ENCODE measurements at regions not wholly inside any gene's neighbourhood (a gene's known extent, or its start where the extent isn't known, plus 50 kb on each side); places are given as distances from the start of the nearest gene placed in this dataset.
A peak's percentile ranks its signal among the peaks of the same experiment; 100 is the strongest.

DNA sequence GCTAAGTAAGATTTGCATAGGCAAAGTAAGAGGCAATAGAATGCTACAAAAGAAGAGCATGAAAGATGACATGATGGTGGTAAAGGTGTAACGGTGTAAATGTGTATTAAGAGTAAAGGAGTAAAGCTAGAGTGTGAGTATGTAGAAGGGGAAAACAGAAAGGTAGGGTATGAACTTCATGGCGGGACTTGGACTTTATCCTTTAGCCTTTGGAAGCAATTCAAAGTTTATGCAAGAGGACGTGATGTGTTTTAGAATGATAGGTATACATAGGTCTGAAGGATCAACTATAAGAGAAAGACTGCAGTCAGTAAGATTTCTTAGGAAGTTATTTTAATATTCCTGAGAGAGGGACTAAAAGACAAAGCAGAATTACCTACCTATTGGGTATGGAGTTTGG is 358.0 kb upstream of the FAT3 start:
- no peak for DNase-seq (ENCODE audit: low read depth)

- DNase-seq (ENCODE audit: low read depth): no peak
Observed at GRCh38 chr11:91860661-91861060, 364.0 kb upstream of the FAT3 start.

DNA sequence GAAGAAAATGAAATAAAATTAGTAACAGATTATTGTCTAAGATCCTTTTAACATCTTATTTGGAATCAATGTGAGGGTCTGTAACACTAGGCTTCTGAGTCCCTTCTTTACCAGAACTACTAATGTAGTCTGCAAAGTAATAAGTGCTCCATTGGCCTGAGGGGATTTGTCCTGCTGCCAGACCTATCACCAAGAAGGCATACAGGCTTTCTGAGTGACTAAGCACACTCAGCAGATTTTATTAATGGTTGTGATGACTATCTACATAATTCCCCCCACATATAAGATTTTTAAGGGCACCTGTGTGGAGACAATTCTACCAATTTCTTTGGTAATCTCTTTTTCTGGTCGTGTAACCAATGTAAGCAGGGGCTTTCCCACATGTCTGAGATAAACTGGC is 365.0 kb upstream of the FAT3 start:
- no peak for DNase-seq (ENCODE audit: low read depth)

GRCh38 chr11:91857179-91857578 is 367.4 kb upstream of the FAT3 start:
- no peak for DNase-seq (ENCODE audit: low read depth)

DNA sequence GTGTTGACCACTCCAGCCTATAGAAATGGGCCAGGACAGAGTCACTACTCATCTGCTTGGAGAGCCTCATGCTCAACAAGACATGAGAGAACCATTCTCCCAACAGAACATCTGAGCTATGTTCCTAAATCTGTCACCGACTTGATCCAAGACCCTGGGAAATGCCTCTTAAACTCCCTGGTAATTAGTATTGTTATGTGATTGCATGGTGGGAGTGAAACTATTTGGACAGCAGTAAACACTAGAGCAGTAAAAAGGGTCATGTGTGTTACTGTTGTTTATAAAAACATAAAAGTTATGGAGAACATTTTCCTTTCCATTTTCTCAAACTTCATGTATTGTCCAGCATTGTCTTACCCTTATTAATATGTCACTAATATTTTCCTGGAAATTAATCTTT is 369.8 kb upstream of the FAT3 start:
- no peak for DNase-seq (ENCODE audit: low read depth)

DNA sequence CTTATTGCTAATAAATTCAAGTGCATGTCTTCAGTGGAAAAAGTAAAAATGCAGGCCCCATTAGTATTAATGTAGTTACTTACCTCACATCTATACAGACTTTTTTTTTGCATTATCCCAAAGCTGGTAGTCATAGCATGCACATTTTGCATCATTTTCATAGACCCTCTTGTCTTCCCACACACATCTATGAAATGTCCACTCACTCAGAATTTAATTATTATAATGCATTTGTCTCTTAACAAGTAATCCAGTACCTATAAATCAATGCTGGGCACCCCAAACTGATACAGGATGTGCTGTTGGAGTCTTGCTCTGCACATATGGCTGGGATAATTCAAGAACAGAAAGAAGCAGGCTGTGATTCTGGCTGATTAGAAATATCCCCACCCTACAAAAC is 370.4 kb upstream of the FAT3 start:
- no peak for DNase-seq (ENCODE audit: low read depth)

DNA sequence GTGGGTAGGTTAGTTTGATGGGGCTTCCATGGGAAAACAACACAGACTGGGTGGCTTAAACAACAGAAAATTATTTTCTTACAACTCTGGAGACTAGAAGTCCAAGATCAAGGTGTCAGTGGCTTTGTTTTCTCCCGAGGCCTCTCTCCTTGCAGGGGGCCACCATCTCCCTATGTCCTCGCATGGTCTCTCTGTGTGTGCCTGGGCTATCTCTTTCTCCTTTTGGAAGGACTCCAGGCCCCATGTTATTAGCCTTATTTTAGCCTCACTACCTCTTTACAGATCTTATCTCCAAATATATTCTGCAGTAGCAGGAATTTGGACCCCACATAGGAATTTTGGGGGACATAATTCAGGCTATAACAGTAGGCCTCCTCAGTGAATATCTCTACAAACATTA is 372.7 kb upstream of the FAT3 start:
- no peak for DNase-seq (ENCODE audit: low read depth)

- DNase-seq (ENCODE audit: low read depth): peak; percentile 29
Observed at GRCh38 chr11:91850533-91851275, 373.9 kb upstream of the FAT3 start.

DNA sequence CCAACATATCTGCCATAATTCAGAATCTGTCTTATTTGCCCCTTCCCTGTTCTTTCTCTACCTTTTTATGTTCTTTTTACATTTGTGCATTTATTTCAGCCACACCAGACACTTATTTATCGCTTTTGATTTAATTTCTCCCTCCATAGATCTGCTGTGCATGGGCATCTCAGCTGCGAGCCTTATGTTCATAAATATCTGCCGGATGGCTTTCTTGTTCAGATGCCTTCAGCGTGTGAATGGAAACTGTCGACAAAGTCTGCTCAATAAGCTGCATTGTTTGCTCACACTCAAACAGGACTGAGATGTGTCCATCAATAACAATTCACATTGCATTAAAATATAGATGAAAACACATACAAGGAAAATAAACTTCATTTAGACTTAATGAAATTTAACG is 374.6 kb upstream of the FAT3 start:
- no peak for DNase-seq (ENCODE audit: low read depth)

- DNase-seq (ENCODE audit: low read depth): no peak
Observed at GRCh38 chr11:91846649-91847048, 378.0 kb upstream of the FAT3 start.

DNA sequence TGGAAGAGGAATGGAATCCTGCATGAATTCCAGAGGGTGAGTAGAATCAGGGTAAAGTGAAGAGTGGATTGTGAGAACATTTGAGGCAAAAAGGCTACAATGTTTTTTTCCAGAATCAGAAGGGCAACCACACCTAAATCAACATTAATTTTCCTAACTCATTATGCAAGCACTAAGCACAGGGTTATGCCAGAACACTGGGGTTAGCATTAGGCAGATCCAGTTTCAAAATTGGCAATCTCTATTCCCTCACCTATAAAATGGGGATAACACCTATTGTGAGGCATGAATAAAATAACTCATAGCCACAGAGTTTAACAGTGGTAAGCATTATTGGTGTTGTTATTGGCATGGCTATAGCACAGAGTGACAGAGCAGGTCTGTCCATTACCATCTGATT is 378.6 kb upstream of the FAT3 start:
- DNase-seq (ENCODE audit: low read depth): no peak

- DNase-seq (ENCODE audit: low read depth): no peak
Observed at GRCh38 chr11:91840640-91841240, 383.9 kb upstream of the FAT3 start.

DNA sequence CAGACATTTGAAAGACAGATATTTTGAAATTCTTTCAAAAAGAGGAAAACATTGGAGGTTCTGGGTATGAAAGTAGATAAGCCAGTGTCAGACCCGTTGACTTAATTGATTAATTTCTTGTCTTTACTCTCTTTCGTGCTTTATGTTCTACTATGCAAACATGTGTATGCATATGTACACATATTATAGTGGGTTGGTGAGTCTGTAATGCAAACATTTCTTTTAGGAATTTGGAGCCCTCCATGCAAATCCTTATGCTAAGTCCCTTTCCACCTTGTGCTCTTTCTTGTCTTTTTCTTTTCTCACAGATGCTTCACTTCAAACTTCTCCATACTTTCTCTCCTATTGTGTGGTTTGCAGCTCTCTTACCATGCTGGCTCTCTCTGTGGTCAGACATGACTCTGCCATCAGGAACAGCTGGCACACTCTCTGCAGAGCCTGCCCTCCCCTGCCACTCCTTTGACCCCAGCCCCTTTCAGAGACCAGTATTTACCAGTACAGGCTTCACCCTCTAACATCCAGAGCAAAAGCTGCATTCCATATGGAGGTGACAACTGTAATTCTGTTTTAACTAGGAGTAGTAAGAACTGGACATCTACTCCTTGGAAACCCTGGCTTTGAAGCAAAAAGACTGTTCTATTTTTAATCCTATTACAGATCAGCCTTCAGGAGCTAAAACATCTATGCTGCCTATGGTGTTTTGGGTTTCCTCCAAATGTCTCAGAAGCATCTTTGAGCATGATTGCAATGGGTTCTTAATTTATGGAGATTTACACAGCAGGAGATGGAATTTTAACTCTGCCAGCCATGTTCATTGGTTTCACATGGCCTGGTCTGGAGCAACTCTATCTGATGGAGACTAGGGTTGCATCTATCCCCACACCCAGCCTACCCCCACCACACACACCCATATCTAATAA is 386.9 kb upstream of the FAT3 start:
- DNase-seq (ENCODE audit: low read depth): no peak

- DNase-seq (ENCODE audit: low read depth): no peak
Observed at GRCh38 chr11:91835051-91835560, 389.5 kb upstream of the FAT3 start.

GRCh38 chr11:91828901-91829300 is 395.7 kb upstream of the FAT3 start:
- no peak for DNase-seq (ENCODE audit: low read depth)

DNA sequence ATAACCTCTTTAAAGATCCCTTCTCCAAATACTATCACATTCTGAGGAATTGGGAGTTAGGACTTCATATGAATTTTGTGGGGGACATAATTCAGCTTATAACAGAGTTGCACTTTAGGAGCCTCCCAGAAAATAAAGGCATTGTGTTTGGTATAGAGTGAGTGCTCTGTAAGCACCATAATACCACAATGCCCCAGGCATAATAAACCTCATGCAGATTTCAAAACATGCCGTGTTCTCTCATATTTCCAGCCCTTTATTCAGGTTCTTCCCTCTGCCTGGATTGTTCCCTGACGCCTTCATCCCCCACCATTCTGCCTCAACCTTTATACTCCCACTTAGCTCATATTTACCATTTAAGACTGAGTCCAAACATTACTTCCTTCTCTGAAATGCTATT is 398.8 kb upstream of the FAT3 start:
- DNase-seq (ENCODE audit: low read depth): no peak

DNA sequence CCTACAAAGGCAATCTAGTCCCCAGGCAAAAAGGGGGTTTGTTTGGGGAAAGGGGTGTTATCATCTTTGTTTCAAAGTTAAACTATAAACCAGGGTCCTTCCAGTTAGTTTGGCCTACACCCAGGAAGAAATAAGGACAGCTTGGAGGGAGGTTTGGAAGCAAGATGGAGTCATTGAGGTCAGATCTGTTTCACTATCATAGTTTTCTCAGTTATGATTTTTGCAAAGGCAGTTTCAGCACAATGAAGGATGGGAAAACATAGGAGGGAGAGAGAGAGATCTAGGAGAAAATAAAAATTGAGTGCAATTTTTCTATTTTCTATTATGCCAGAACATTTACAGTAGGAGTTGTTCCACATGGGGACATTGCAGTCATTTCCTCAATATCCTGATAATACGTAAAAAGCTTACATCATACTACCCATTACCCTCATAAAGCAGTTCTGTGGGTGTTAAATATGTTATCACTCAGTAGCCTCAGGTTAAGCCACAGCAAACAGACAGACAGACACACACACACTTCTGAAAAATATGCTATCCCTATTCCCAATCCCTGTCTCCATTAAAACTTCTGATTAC is 401.3 kb upstream of the FAT3 start:
- no peak for DNase-seq (ENCODE audit: low read depth)

GRCh38 chr11:91822805-91823204 is 401.8 kb upstream of the FAT3 start:
- DNase-seq (ENCODE audit: low read depth): no peak

- no peak for DNase-seq (ENCODE audit: low read depth)
Observed at GRCh38 chr11:91820709-91821108, 403.9 kb upstream of the FAT3 start.

- DNase-seq (ENCODE audit: low read depth): no peak
Observed at GRCh38 chr11:91819777-91820176, 404.8 kb upstream of the FAT3 start.

DNA sequence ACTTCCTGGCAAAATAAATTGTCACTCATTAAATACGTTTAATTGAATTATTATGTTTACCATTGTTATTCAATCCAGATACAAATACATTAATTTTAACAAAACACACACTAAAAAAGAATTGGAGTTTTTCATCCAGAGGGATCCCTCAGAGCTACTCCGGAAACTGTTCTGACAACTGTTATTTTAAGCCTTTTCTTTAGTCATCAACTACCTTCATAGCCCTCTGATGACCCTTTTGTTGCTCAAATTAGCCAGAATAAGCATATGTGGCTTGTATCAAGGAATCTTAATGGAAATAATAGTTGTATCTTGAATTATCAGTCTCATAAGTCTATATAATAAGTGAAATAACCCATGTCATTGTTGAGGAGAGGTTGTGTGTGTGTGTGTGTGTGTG is 405.4 kb upstream of the FAT3 start:
- DNase-seq (ENCODE audit: low read depth): no peak

DNA sequence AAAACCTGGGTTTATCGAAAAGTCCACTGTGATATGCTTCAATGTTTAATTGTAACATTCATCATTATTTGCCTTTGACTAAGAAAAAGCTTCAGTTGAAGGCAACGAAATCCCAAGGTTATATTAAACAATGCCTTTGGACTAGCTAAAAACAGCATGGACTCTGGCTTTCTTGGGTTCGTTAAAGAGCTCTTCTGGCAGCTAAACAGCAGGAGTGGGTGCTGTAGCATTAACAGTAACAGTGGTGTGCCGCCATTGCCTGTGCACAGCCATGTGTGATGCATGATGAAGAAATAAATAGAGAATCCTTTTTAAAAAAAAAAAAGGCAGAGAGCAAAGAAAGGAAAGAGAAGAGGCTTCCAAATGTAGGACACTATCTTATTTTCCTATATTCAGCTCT is 406.6 kb upstream of the FAT3 start:
- no peak for DNase-seq (ENCODE audit: low read depth)

All from RPMI7951 (cell line).